OCI-LY7 (cell line): ENCODE measurements at regions not wholly inside any gene's neighbourhood (a gene's known extent, or its start where the extent isn't known, plus 50 kb on each side); places are given as distances from the start of the nearest gene placed in this dataset.

Experiments
- EZH2phosphoT487 ChIP-seq: fragments of 200-600 bp; sonication (generic); IDR thresholded peaks from 2 replicates; pipeline ENCODE4 v1.6.1; 2018; ENCODE audit warnings: low read depth, borderline replicate concordance, mild to moderate bottlenecking, mixed run types, antibody characterized with exemption, low read length, moderate library complexity, mixed read lengths
- TF ChIP-seq, protein P1 (sequence below): fragments of 200-600 bp; sonication (generic); conservative IDR thresholded peaks from 2 replicates; pipeline ENCODE4 v1.5.1; 2014; ENCODE audit warnings: mild to moderate bottlenecking, antibody characterized with exemption, low read length, moderate library complexity, mixed read lengths

DNA sequence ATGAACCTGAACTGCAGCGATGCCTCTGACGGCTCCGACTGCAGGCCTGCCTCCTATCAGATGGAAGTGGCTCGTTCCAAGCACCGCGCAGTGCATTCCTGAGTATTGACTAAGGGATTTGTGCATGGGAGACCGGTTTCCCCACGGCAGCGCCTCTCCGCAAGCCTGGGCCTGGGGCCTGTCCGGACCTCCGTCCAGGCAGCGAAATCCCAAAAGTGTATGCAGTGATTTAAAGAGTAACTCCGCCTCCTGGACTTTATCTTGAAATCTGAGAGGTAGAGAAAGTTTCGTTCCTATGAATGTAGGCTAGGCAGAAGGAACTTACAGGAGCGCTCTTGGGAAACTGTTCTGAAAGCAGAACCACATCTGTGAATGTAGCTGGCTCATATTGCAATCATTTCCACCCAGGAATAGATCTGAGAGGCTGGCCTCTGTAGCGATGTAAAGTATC is 106.2 kb upstream of the CELF2 start:
- TF ChIP-seq, protein P1, sequence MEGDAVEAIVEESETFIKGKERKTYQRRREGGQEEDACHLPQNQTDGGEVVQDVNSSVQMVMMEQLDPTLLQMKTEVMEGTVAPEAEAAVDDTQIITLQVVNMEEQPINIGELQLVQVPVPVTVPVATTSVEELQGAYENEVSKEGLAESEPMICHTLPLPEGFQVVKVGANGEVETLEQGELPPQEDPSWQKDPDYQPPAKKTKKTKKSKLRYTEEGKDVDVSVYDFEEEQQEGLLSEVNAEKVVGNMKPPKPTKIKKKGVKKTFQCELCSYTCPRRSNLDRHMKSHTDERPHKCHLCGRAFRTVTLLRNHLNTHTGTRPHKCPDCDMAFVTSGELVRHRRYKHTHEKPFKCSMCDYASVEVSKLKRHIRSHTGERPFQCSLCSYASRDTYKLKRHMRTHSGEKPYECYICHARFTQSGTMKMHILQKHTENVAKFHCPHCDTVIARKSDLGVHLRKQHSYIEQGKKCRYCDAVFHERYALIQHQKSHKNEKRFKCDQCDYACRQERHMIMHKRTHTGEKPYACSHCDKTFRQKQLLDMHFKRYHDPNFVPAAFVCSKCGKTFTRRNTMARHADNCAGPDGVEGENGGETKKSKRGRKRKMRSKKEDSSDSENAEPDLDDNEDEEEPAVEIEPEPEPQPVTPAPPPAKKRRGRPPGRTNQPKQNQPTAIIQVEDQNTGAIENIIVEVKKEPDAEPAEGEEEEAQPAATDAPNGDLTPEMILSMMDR: no peak
- TF ChIP-seq EZH2phosphoT487: no peak
